ENCODE measurements at regions not wholly inside any gene's neighbourhood (a gene's known extent, or its start where the extent isn't known, plus 50 kb on each side); places are given as distances from the start of the nearest gene placed in this dataset.

GRCh38 chr12:13631873-13632272 is 349.5 kb downstream of the GRIN2B start:
- ATAC-seq (replicated peaks in 1 of 4) = no peak
- Mint-ChIP-seq H3K27me3 (peaks cover 12 to 16% of the 10 kb centered on the region in 2 donors), H3K36me3 (no peaks in the 10 kb centered on the region), H3K4me1 (no peaks in the 10 kb centered on the region), H3K9me3 (no peaks in the 10 kb centered on the region), H3K4me3 (no peak overlapping the region), H3K27ac (no peak overlapping the region)
- Histone ChIP-seq H3K4me3 (ENCODE audit: control insufficient read depth in 1 of 2, extremely low read depth in 1 of 2, low read length in 1 of 2) (no peak overlapping the region), H3K27me3 (replicated peaks in 1 of 2; ENCODE audit: control insufficient read depth in 2 of 2, extremely low read depth in 1 of 2, insufficient read depth in 2 of 2, low read length in 1 of 2) (peaks cover 0 to 4% of the 10 kb centered on the region in 2 experiments), H3K9me3 (no peaks in the 10 kb centered on the region), H3K4me1 (ENCODE audit: control insufficient read depth in 1 of 2, extremely low read depth in 1 of 2, insufficient read depth in 2 of 2, low read length in 2 of 2) (no peaks in the 10 kb centered on the region), H3K36me3 (ENCODE audit: control insufficient read depth in 2 of 2, extremely low read depth in 1 of 2, insufficient read depth in 1 of 2, low read length in 1 of 2) (no peaks in the 10 kb centered on the region), H3K27ac (ENCODE audit: low read length) (no peak overlapping the region)
- no peak for DNase-seq
- no CpG with 5 or more reads among the region's 2 CpGs for WGBS (ENCODE audit: insufficient coverage)
- POLR2A ChIA-PET = no interaction called here
- CTCF ChIA-PET = no interaction called here

- Mint-ChIP-seq H3K27me3 (peaks cover 14 to 16% of the 10 kb centered on the region in 2 donors), H3K4me1 (no peaks in the 10 kb centered on the region), H3K4me3 (no peak overlapping the region), H3K27ac (no peak overlapping the region), H3K9me3 (no peaks in the 10 kb centered on the region), H3K36me3 (no peaks in the 10 kb centered on the region)
- Histone ChIP-seq H3K36me3 (ENCODE audit: control insufficient read depth in 2 of 2, extremely low read depth in 1 of 2, insufficient read depth in 1 of 2, low read length in 1 of 2) (no peaks in the 10 kb centered on the region), H3K27ac (ENCODE audit: low read length) (no peak overlapping the region), H3K4me3 (ENCODE audit: control insufficient read depth in 1 of 2, extremely low read depth in 1 of 2, low read length in 1 of 2) (no peak overlapping the region), H3K4me1 (ENCODE audit: control insufficient read depth in 1 of 2, extremely low read depth in 1 of 2, insufficient read depth in 2 of 2, low read length in 2 of 2) (no peaks in the 10 kb centered on the region), H3K27me3 (replicated peaks in 1 of 2; ENCODE audit: control insufficient read depth in 2 of 2, extremely low read depth in 1 of 2, insufficient read depth in 2 of 2, low read length in 1 of 2) (peaks cover 0 to 4% of the 10 kb centered on the region in 2 experiments), H3K9me3 (no peaks in the 10 kb centered on the region)
- no CpG with 5 or more reads among the region's 3 CpGs for WGBS (ENCODE audit: insufficient coverage)
- ATAC-seq (replicated peaks in 1 of 4) (no peak), DNase-seq (no peak)
- ChIA-PET POLR2A (no interaction called here), CTCF (no interaction called here)
Observed at GRCh38 chr12:13630354-13630753, 351.0 kb downstream of the GRIN2B start.

GRCh38 chr12:13628067-13628466 is 353.3 kb downstream of the GRIN2B start:
- no peak overlapping the region for H3K4me3 ChIP-seq (ENCODE audit: control insufficient read depth in 1 of 2, extremely low read depth in 1 of 2, low read length in 1 of 2)
- no peak overlapping the region for H3K27ac ChIP-seq (ENCODE audit: low read length)
- DNase-seq (no peak), ATAC-seq (replicated peaks in 1 of 4) (no peak)
- H3K27ac Mint-ChIP-seq = no peak overlapping the region
- 75% methylated on average over 1 of the region's 1 CpG for WGBS (ENCODE audit: insufficient coverage)
- no peaks in the 10 kb centered on the region for H3K9me3 Mint-ChIP-seq
- ChIA-PET POLR2A (no interaction called here), CTCF (no interaction called here)
- no peak overlapping the region for H3K4me3 Mint-ChIP-seq
- H3K36me3 Mint-ChIP-seq = no peaks in the 10 kb centered on the region
- H3K27me3 ChIP-seq (replicated peaks in 1 of 2; ENCODE audit: control insufficient read depth in 2 of 2, extremely low read depth in 1 of 2, insufficient read depth in 2 of 2, low read length in 1 of 2) = peaks cover 0 to 6% of the 10 kb centered on the region in 2 experiments
- no peaks in the 10 kb centered on the region for H3K4me1 Mint-ChIP-seq
- H3K27me3 Mint-ChIP-seq = peaks cover 12% of the 10 kb centered on the region in 2 donors
- H3K36me3 ChIP-seq (ENCODE audit: control insufficient read depth in 2 of 2, extremely low read depth in 1 of 2, insufficient read depth in 1 of 2, low read length in 1 of 2) = no peaks in the 10 kb centered on the region
- H3K9me3 ChIP-seq = no peaks in the 10 kb centered on the region
- H3K4me1 ChIP-seq (ENCODE audit: control insufficient read depth in 1 of 2, extremely low read depth in 1 of 2, insufficient read depth in 2 of 2, low read length in 2 of 2) = no peaks in the 10 kb centered on the region

GRCh38 chr12:13627536-13627935 is 353.9 kb downstream of the GRIN2B start:
- no peaks in the 10 kb centered on the region for H3K9me3 Mint-ChIP-seq
- no peaks in the 10 kb centered on the region for H3K36me3 ChIP-seq (ENCODE audit: control insufficient read depth in 2 of 2, extremely low read depth in 1 of 2, insufficient read depth in 1 of 2, low read length in 1 of 2)
- H3K27ac ChIP-seq (ENCODE audit: low read length) = no peak overlapping the region
- ChIA-PET POLR2A (no interaction called here), CTCF (no interaction called here)
- H3K4me1 Mint-ChIP-seq = no peaks in the 10 kb centered on the region
- H3K27me3 Mint-ChIP-seq = peaks cover 11 to 12% of the 10 kb centered on the region in 2 donors
- no peak overlapping the region for H3K4me3 ChIP-seq (ENCODE audit: control insufficient read depth in 1 of 2, extremely low read depth in 1 of 2, low read length in 1 of 2)
- H3K27ac Mint-ChIP-seq = no peak overlapping the region
- ATAC-seq (replicated peaks in 1 of 4) (no peak), DNase-seq (no peak)
- no peak overlapping the region for H3K4me3 Mint-ChIP-seq
- WGBS (ENCODE audit: insufficient coverage) = 76% methylated on average over 3 of the region's 3 CpGs
- H3K4me1 ChIP-seq (ENCODE audit: control insufficient read depth in 1 of 2, extremely low read depth in 1 of 2, insufficient read depth in 2 of 2, low read length in 2 of 2) = no peaks in the 10 kb centered on the region
- no peaks in the 10 kb centered on the region for H3K9me3 ChIP-seq
- peaks cover 0 to 6% of the 10 kb centered on the region in 2 experiments for H3K27me3 ChIP-seq (replicated peaks in 1 of 2; ENCODE audit: control insufficient read depth in 2 of 2, extremely low read depth in 1 of 2, insufficient read depth in 2 of 2, low read length in 1 of 2)
- no peaks in the 10 kb centered on the region for H3K36me3 Mint-ChIP-seq

GRCh38 chr12:13613297-13613696 is 368.1 kb downstream of the GRIN2B start:
- ATAC-seq (replicated peaks in 1 of 4) (no peak), DNase-seq (no peak)
- Mint-ChIP-seq H3K4me1 (no peaks in the 10 kb centered on the region), H3K4me3 (no peak overlapping the region), H3K36me3 (no peaks in the 10 kb centered on the region), H3K9me3 (no peaks in the 10 kb centered on the region), H3K27me3 (peaks cover 0 to 2% of the 10 kb centered on the region in 2 donors), H3K27ac (no peak overlapping the region)
- Histone ChIP-seq H3K27ac (ENCODE audit: low read length) (no peak overlapping the region), H3K4me1 (ENCODE audit: control insufficient read depth in 1 of 2, extremely low read depth in 1 of 2, insufficient read depth in 2 of 2, low read length in 2 of 2) (no peaks in the 10 kb centered on the region), H3K4me3 (ENCODE audit: control insufficient read depth in 1 of 2, extremely low read depth in 1 of 2, low read length in 1 of 2) (no peak overlapping the region), H3K36me3 (ENCODE audit: control insufficient read depth in 2 of 2, extremely low read depth in 1 of 2, insufficient read depth in 1 of 2, low read length in 1 of 2) (no peaks in the 10 kb centered on the region), H3K9me3 (no peaks in the 10 kb centered on the region), H3K27me3 (replicated peaks in 1 of 2; ENCODE audit: control insufficient read depth in 2 of 2, extremely low read depth in 1 of 2, insufficient read depth in 2 of 2, low read length in 1 of 2) (no peaks in the 10 kb centered on the region)
- ChIA-PET POLR2A (no interaction called here), CTCF (interaction anchor here in 1 of 2 donors (0.6 kb wide), 1 partner anchor 548 kb away, joined by 3 read pairs; no protein-coding TSS in a partner anchor)
- 59% methylated on average over 2 of the region's 3 CpGs for WGBS (ENCODE audit: insufficient coverage)

- no peaks in the 10 kb centered on the region for H3K36me3 ChIP-seq (ENCODE audit: control insufficient read depth in 2 of 2, extremely low read depth in 1 of 2, insufficient read depth in 1 of 2, low read length in 1 of 2)
- H3K4me3 Mint-ChIP-seq = no peak overlapping the region
- POLR2A ChIA-PET = no interaction called here
- H3K9me3 ChIP-seq = no peaks in the 10 kb centered on the region
- H3K27ac Mint-ChIP-seq = no peak overlapping the region
- no peaks in the 10 kb centered on the region for H3K27me3 ChIP-seq (replicated peaks in 1 of 2; ENCODE audit: control insufficient read depth in 2 of 2, extremely low read depth in 1 of 2, insufficient read depth in 2 of 2, low read length in 1 of 2)
- no peak overlapping the region for H3K27ac ChIP-seq (ENCODE audit: low read length)
- peaks cover 5 to 6% of the 10 kb centered on the region in 2 donors for H3K27me3 Mint-ChIP-seq
- H3K4me1 ChIP-seq (ENCODE audit: control insufficient read depth in 1 of 2, extremely low read depth in 1 of 2, insufficient read depth in 2 of 2, low read length in 2 of 2) = no peaks in the 10 kb centered on the region
- H3K9me3 Mint-ChIP-seq = no peaks in the 10 kb centered on the region
- H3K36me3 Mint-ChIP-seq = no peaks in the 10 kb centered on the region
- no peak overlapping the region for H3K4me3 ChIP-seq (ENCODE audit: control insufficient read depth in 1 of 2, extremely low read depth in 1 of 2, low read length in 1 of 2)
- WGBS (ENCODE audit: insufficient coverage) = no CpG with 5 or more reads among the region's 4 CpGs
- no peak for ATAC-seq (replicated peaks in 1 of 4)
- no peaks in the 10 kb centered on the region for H3K4me1 Mint-ChIP-seq
- no peak for DNase-seq
- CTCF ChIA-PET = no interaction called here
Observed at GRCh38 chr12:13609894-13610679, 371.3 kb downstream of the GRIN2B start.

GRCh38 chr12:13606290-13606689 is 375.1 kb downstream of the GRIN2B start:
- Mint-ChIP-seq H3K27ac (no peak overlapping the region), H3K36me3 (no peaks in the 10 kb centered on the region), H3K4me1 (no peaks in the 10 kb centered on the region), H3K9me3 (no peaks in the 10 kb centered on the region), H3K4me3 (no peak overlapping the region), H3K27me3 (peaks cover 5 to 6% of the 10 kb centered on the region in 2 donors)
- Histone ChIP-seq H3K4me1 (ENCODE audit: control insufficient read depth in 1 of 2, extremely low read depth in 1 of 2, insufficient read depth in 2 of 2, low read length in 2 of 2) (no peaks in the 10 kb centered on the region), H3K9me3 (no peaks in the 10 kb centered on the region), H3K27ac (ENCODE audit: low read length) (no peak overlapping the region), H3K36me3 (ENCODE audit: control insufficient read depth in 2 of 2, extremely low read depth in 1 of 2, insufficient read depth in 1 of 2, low read length in 1 of 2) (no peaks in the 10 kb centered on the region), H3K4me3 (ENCODE audit: control insufficient read depth in 1 of 2, extremely low read depth in 1 of 2, low read length in 1 of 2) (no peak overlapping the region), H3K27me3 (replicated peaks in 1 of 2; ENCODE audit: control insufficient read depth in 2 of 2, extremely low read depth in 1 of 2, insufficient read depth in 2 of 2, low read length in 1 of 2) (no peaks in the 10 kb centered on the region)
- WGBS (ENCODE audit: insufficient coverage) = 73% methylated on average over 2 of the region's 4 CpGs
- no peak for DNase-seq
- no peak for ATAC-seq (replicated peaks in 1 of 4)
- POLR2A ChIA-PET = no interaction called here
- CTCF ChIA-PET = no interaction called here
